ENCODE measurements at regions not wholly inside any gene's neighbourhood (a gene's known extent, or its start where the extent isn't known, plus 50 kb on each side); places are given as distances from the start of the nearest gene placed in this dataset.

- TF ChIP-seq GATA2 (IDR thresholded peaks at IDR 0.05; ENCODE audit: low read depth, low read length) (no peak), GATA3 (IDR thresholded peaks at IDR 0.05; ENCODE audit: low read depth, low read length) (no peak)
Measured at GRCh38 chr2:160609346-160609745, 115.7 kb upstream of the RBMS1 start.
